Cardiac muscle cell (in vitro differentiated cells and primary cell): ENCODE measurements at regions not wholly inside any gene's neighbourhood (a gene's known extent, or its start where the extent isn't known, plus 50 kb on each side); places are given as distances from the start of the nearest gene placed in this dataset.
"Not testable (repeated sequence)": the region's sequence is repeated elsewhere in the genome, so short reads cannot be mapped to it uniquely, and the experiment has no call there.

ENCODE experiments used
- DNase-seq, 2 donors: peaks; one replicate each; pipeline versions ENCODE4 v3.0.0 to v3.0.0-alpha.2; 2010 to 2017; ENCODE audit warnings: low read depth in 1 of 2, low spot score in 1 of 2
- H3K27ac ChIP-seq: fragments of 200-600 bp; sonication (generic); 2 replicates; pipeline ENCODE4 v1.5.1; 2016
- H3K27me3 ChIP-seq: fragments of 200-600 bp; sonication (generic); 2 replicates; pipeline ENCODE4 v1.6.0; 2016; ENCODE audit warnings: control low read depth
- H3K36me3 ChIP-seq: fragments of 200-600 bp; sonication (generic); 2 replicates; pipeline ENCODE4 v1.5.1; 2016; ENCODE audit warnings: control low read depth
- H3K4me1 ChIP-seq: fragments of 200-600 bp; sonication (generic); 2 replicates; pipeline ENCODE4 v1.8.1; 2017; ENCODE audit warnings: low read depth, mild to moderate bottlenecking, mixed run types
- H3K4me3 ChIP-seq: fragments of 200-600 bp; sonication (generic); 2 replicates; pipeline ENCODE4 v1.5.1; 2016; ENCODE audit warnings: mild to moderate bottlenecking
- H3K9me3 ChIP-seq: fragments of 200-600 bp; sonication (generic); 2 replicates; pipeline ENCODE4 v1.5.1; 2017; ENCODE audit warnings: low read depth, mild to moderate bottlenecking, control low read depth
- CTCF ChIP-seq: IDR thresholded peaks from 2 replicates; pipeline ENCODE4 v1.5.1; 2012; ENCODE audit warnings: low read depth, mild to moderate bottlenecking, low read length

- H3K9me3 ChIP-seq, result no peaks in the 10 kb centered on the region
- H3K4me1 ChIP-seq, result no peaks in the 10 kb centered on the region
- H3K4me3 ChIP-seq, result no peak overlapping the region
- no peaks in the 10 kb centered on the region for H3K36me3 ChIP-seq
- DNase-seq, result no peak
- no peaks in the 10 kb centered on the region for H3K27me3 ChIP-seq
- no peak for TF ChIP-seq CTCF
- no peak overlapping the region for H3K27ac ChIP-seq
Observed at GRCh38 chrX:125444659-125445058, 125.0 kb downstream of the TEX13C start.

GRCh38 chrX:125475482-125475881 lies 155.8 kb downstream of the TEX13C start:
- Histone ChIP-seq H3K27ac (no peak overlapping the region), H3K4me3 (no peak overlapping the region), H3K9me3 (peaks cover 4% of the 10 kb centered on the region), H3K27me3 (no peaks in the 10 kb centered on the region), H3K4me1 (no peaks in the 10 kb centered on the region), H3K36me3 (no peaks in the 10 kb centered on the region)
- TF ChIP-seq CTCF, result no peak
- no peak for DNase-seq

- Histone ChIP-seq H3K9me3 (no peaks in the 10 kb centered on the region), H3K27me3 (no peaks in the 10 kb centered on the region), H3K27ac (no peak overlapping the region), H3K4me3 (no peak overlapping the region), H3K36me3 (no peaks in the 10 kb centered on the region), H3K4me1 (no peaks in the 10 kb centered on the region)
- TF ChIP-seq CTCF, result no peak
- peak in 1 of 2 donors; percentile 4 for DNase-seq
Observed at GRCh38 chrX:125492439-125492838, 172.8 kb downstream of the TEX13C start.

GRCh38 chrX:125493004-125493403 lies 173.3 kb downstream of the TEX13C start:
- not testable (repeated sequence) for H3K4me3 ChIP-seq

GRCh38 chrX:125497667-125498066 lies 178.0 kb downstream of the TEX13C start:
- Histone ChIP-seq H3K4me1 (no peaks in the 10 kb centered on the region), H3K27ac (no peak overlapping the region), H3K27me3 (no peaks in the 10 kb centered on the region), H3K9me3 (no peaks in the 10 kb centered on the region), H3K36me3 (no peaks in the 10 kb centered on the region), H3K4me3 (no peak overlapping the region)
- no peak for TF ChIP-seq CTCF
- no peak for DNase-seq

More at GRCh38 chrX:125493004-125493403, 173.3 kb downstream of the TEX13C start:
- not testable (repeated sequence) for H3K36me3 ChIP-seq, H3K9me3 ChIP-seq, H3K27ac ChIP-seq, H3K27me3 ChIP-seq, DNase-seq, H3K4me1 ChIP-seq

- no peaks in the 10 kb centered on the region for H3K27me3 ChIP-seq
Observed at GRCh38 chrX:125503769-125504168, 184.1 kb downstream of the TEX13C start.

More at GRCh38 chrX:125503769-125504168, 184.1 kb downstream of the TEX13C start:
- no peaks in the 10 kb centered on the region for H3K4me1 ChIP-seq
- no peak overlapping the region for H3K27ac ChIP-seq
- H3K4me3 ChIP-seq, result no peak overlapping the region
- H3K9me3 ChIP-seq, result no peaks in the 10 kb centered on the region
- DNase-seq, result no peak
- no peak for TF ChIP-seq CTCF
- no peaks in the 10 kb centered on the region for H3K36me3 ChIP-seq
